NT2/D1 (cell line): ENCODE measurements at regions not wholly inside any gene's neighbourhood (a gene's known extent, or its start where the extent isn't known, plus 50 kb on each side); places are given as distances from the start of the nearest gene placed in this dataset.

Source experiments
- DNase-seq: peaks from one replicate; pipeline ENCODE4 v3.0.0-alpha.2; 2011; ENCODE audit warnings: low read depth, low spot score
- H3K27me3 ChIP-seq: 2 replicates; pipeline ENCODE4 v1.6.0; 2011; ENCODE audit warnings: mild to moderate bottlenecking; ENCODE audit not compliant: insufficient read length, insufficient read depth
- H3K36me3 ChIP-seq: 2 replicates; pipeline ENCODE4 v1.6.1; 2011; ENCODE audit warnings: mild to moderate bottlenecking, low read length, mixed read lengths; ENCODE audit not compliant: insufficient read depth, insufficient read length
- H3K4me1 ChIP-seq: 2 replicates; pipeline ENCODE4 v1.5.1; 2011; ENCODE audit not compliant: insufficient read depth, insufficient read length
- H3K4me3 ChIP-seq: 2 replicates; pipeline ENCODE4 v1.5.1; 2011; ENCODE audit warnings: low read depth; ENCODE audit not compliant: insufficient read length
- H3K9ac ChIP-seq: 2 replicates; pipeline ENCODE4 v1.6.0; 2011; ENCODE audit warnings: low read depth; ENCODE audit not compliant: insufficient read length
- H3K9me3 ChIP-seq: 2 replicates; pipeline ENCODE4 v1.5.1; 2011; ENCODE audit warnings: mild to moderate bottlenecking, low read length; ENCODE audit not compliant: insufficient read depth
- SUZ12 ChIP-seq: IDR thresholded peaks from 2 replicates; pipeline ENCODE4 v1.6.1; 2011; ENCODE audit not compliant: insufficient read length, insufficient read depth; ENCODE audit errors: extremely low read depth
- YY1 ChIP-seq: IDR thresholded peaks from 2 replicates; pipeline ENCODE4 v1.6.1; 2011; ENCODE audit not compliant: insufficient read length, insufficient read depth
- ZNF274 ChIP-seq: IDR thresholded peaks from 2 replicates; pipeline ENCODE4 v1.6.1; 2011; ENCODE audit warnings: mild to moderate bottlenecking, low read depth, low read length

GRCh38 chr13:50670272-50670671 lies 173.2 kb downstream of the DLEU7 start:
- Histone ChIP-seq H3K4me3 (no peak overlapping the region), H3K4me1 (no peaks in the 10 kb centered on the region), H3K36me3 (no peaks in the 10 kb centered on the region), H3K27me3 (no peaks in the 10 kb centered on the region), H3K9me3 (no peaks in the 10 kb centered on the region), H3K9ac (no peak overlapping the region)
- TF ChIP-seq YY1 (no peak), ZNF274 (no peak), SUZ12 (no peak)
- no peak for DNase-seq

- Histone ChIP-seq H3K9ac (no peak overlapping the region), H3K36me3 (no peaks in the 10 kb centered on the region), H3K27me3 (no peaks in the 10 kb centered on the region), H3K4me1 (no peaks in the 10 kb centered on the region), H3K4me3 (no peak overlapping the region), H3K9me3 (no peaks in the 10 kb centered on the region)
- no peak for DNase-seq
- TF ChIP-seq SUZ12 = no peak
- no peak for TF ChIP-seq YY1
- TF ChIP-seq ZNF274 = no peak
Measured at GRCh38 chr13:50670847-50671496, 172.5 kb downstream of the DLEU7 start.

GRCh38 chr13:50671497-50671850 lies 172.0 kb downstream of the DLEU7 start:
- no peaks in the 10 kb centered on the region for H3K36me3 ChIP-seq
- no peaks in the 10 kb centered on the region for H3K27me3 ChIP-seq
- H3K4me3 ChIP-seq = no peak overlapping the region
- TF ChIP-seq ZNF274 (no peak), YY1 (no peak), SUZ12 (no peak)
- H3K9me3 ChIP-seq = no peaks in the 10 kb centered on the region
- no peak for DNase-seq
- H3K4me1 ChIP-seq = no peaks in the 10 kb centered on the region
- H3K9ac ChIP-seq = no peak overlapping the region

GRCh38 chr13:50672025-50672424 lies 171.5 kb downstream of the DLEU7 start:
- Histone ChIP-seq H3K9ac (no peak overlapping the region), H3K36me3 (no peaks in the 10 kb centered on the region), H3K4me3 (no peak overlapping the region), H3K4me1 (no peaks in the 10 kb centered on the region), H3K27me3 (no peaks in the 10 kb centered on the region), H3K9me3 (no peaks in the 10 kb centered on the region)
- DNase-seq = no peak
- TF ChIP-seq YY1 (no peak), ZNF274 (no peak), SUZ12 (no peak)

- DNase-seq = no peak
- Histone ChIP-seq H3K36me3 (no peaks in the 10 kb centered on the region), H3K4me3 (no peak overlapping the region), H3K9ac (no peak overlapping the region), H3K27me3 (no peaks in the 10 kb centered on the region), H3K9me3 (no peaks in the 10 kb centered on the region), H3K4me1 (no peaks in the 10 kb centered on the region)
- no peak for TF ChIP-seq SUZ12
- no peak for TF ChIP-seq ZNF274
- no peak for TF ChIP-seq YY1
Measured at GRCh38 chr13:50675651-50676050, 167.8 kb downstream of the DLEU7 start.

- TF ChIP-seq SUZ12 (no peak), ZNF274 (no peak), YY1 (no peak)
- Histone ChIP-seq H3K9ac (no peak overlapping the region), H3K9me3 (no peaks in the 10 kb centered on the region), H3K36me3 (no peaks in the 10 kb centered on the region), H3K27me3 (no peaks in the 10 kb centered on the region), H3K4me1 (no peaks in the 10 kb centered on the region), H3K4me3 (no peak overlapping the region)
- DNase-seq = no peak
Measured at GRCh38 chr13:50676602-50677001, 166.9 kb downstream of the DLEU7 start.

- H3K36me3 ChIP-seq = no peaks in the 10 kb centered on the region
- H3K4me3 ChIP-seq = no peak overlapping the region
- no peaks in the 10 kb centered on the region for H3K4me1 ChIP-seq
- no peak overlapping the region for H3K9ac ChIP-seq
- no peaks in the 10 kb centered on the region for H3K27me3 ChIP-seq
- H3K9me3 ChIP-seq = no peaks in the 10 kb centered on the region; the same call in 1 of the 2 replicates
- DNase-seq = no peak
- no peak for TF ChIP-seq ZNF274
Measured at GRCh38 chr13:50677258-50677657, 166.2 kb downstream of the DLEU7 start.
